H9 (cell line): ENCODE measurements at regions not wholly inside any gene's neighbourhood (a gene's known extent, or its start where the extent isn't known, plus 50 kb on each side); places are given as distances from the start of the nearest gene placed in this dataset.

ENCODE experiments used
- DNase-seq: peaks from one replicate; pipeline ENCODE4 v3.0.0-alpha.2; 2017
- H2AFZ ChIP-seq: one replicate; pipeline ENCODE4 v1.6.1; 2013; ENCODE audit warnings: mild to moderate bottlenecking, low read length, control low read depth, moderate library complexity
- H2AK5ac ChIP-seq: 2 replicates; pipeline ENCODE4 v1.6.1; 2013; ENCODE audit warnings: low read length, control low read depth, mixed read lengths; ENCODE audit not compliant: insufficient read length
- H2BK120ac ChIP-seq: one replicate; pipeline ENCODE4 v1.6.1; 2013; ENCODE audit warnings: low read depth, mild to moderate bottlenecking, low read length, control low read depth, inconsistent platforms; ENCODE audit not compliant: poor library complexity, severe bottlenecking
- H2BK12ac ChIP-seq: 2 replicates; pipeline ENCODE4 v1.6.1; 2013; ENCODE audit warnings: low read length, control low read depth, mixed read lengths, low read depth; ENCODE audit not compliant: insufficient read length
- H2BK15ac ChIP-seq: 2 replicates; pipeline ENCODE4 v1.6.1; 2013; ENCODE audit warnings: low read depth, low read length, control low read depth
- H2BK20ac ChIP-seq: one replicate; pipeline ENCODE4 v1.6.1; 2013; ENCODE audit warnings: low read depth, mild to moderate bottlenecking, low read length, control low read depth, inconsistent platforms; ENCODE audit not compliant: poor library complexity, severe bottlenecking
- H2BK5ac ChIP-seq: 2 replicates; pipeline ENCODE4 v1.6.1; 2013; ENCODE audit warnings: low read length, control low read depth, mixed read lengths; ENCODE audit not compliant: insufficient read length
- H3K14ac ChIP-seq: 2 replicates; pipeline ENCODE4 v1.6.1; 2013; ENCODE audit warnings: low read length, control low read depth; ENCODE audit not compliant: insufficient read depth
- H3K18ac ChIP-seq: 2 replicates; pipeline ENCODE4 v1.6.1; 2013; ENCODE audit warnings: low read depth, mild to moderate bottlenecking, mixed read lengths, low read length, control low read depth; ENCODE audit not compliant: insufficient read length
- H3K23ac ChIP-seq: 2 replicates; pipeline ENCODE4 v1.6.1; 2013; ENCODE audit warnings: low read length, control low read depth, mixed read lengths, low read depth; ENCODE audit not compliant: insufficient read length
- H3K23me2 ChIP-seq: 2 replicates; pipeline ENCODE4 v1.6.1; 2013; ENCODE audit warnings: low read depth, mild to moderate bottlenecking, mixed read lengths, low read length, control low read depth; ENCODE audit not compliant: insufficient read length, poor library complexity, severe bottlenecking
- H3K27ac ChIP-seq: 2 replicates; pipeline ENCODE4 v1.5.1; 2013; ENCODE audit warnings: low read length, control low read depth, mixed read lengths, low read depth; ENCODE audit not compliant: insufficient read length
- H3K27me3 ChIP-seq: 2 replicates; pipeline ENCODE4 v1.6.1; 2013; ENCODE audit warnings: low read length, control low read depth, inconsistent platforms; ENCODE audit not compliant: insufficient read depth
- H3K4ac ChIP-seq: 2 replicates; pipeline ENCODE4 v1.6.1; 2013; ENCODE audit warnings: low read depth, mild to moderate bottlenecking, control low read depth, inconsistent platforms, low read length, moderate library complexity
- H3K4me1 ChIP-seq: 2 replicates; pipeline ENCODE4 v1.6.1; 2013; ENCODE audit warnings: low read length, control low read depth, inconsistent platforms; ENCODE audit not compliant: insufficient read depth
- H3K4me2 ChIP-seq: 2 replicates; pipeline ENCODE4 v1.6.1; 2013; ENCODE audit warnings: low read length, control low read depth, mixed read lengths; ENCODE audit not compliant: insufficient read length, insufficient read depth
- H3K56ac ChIP-seq: 2 replicates; pipeline ENCODE4 v1.6.1; 2013; ENCODE audit warnings: low read depth, mild to moderate bottlenecking, mixed read lengths, low read length, control low read depth; ENCODE audit not compliant: insufficient read length
- H3K79me1 ChIP-seq: 2 replicates; pipeline ENCODE4 v1.6.1; 2013; ENCODE audit warnings: low read depth, mild to moderate bottlenecking, moderate library complexity, low read length, control low read depth, inconsistent platforms; ENCODE audit not compliant: insufficient read depth, poor library complexity, severe bottlenecking
- H3K79me2 ChIP-seq: 2 replicates; pipeline ENCODE4 v1.6.1; 2013; ENCODE audit warnings: low read length, control low read depth, inconsistent platforms; ENCODE audit not compliant: insufficient read depth
- H3K9ac ChIP-seq: 2 replicates; pipeline ENCODE4 v1.6.1; 2013; ENCODE audit warnings: low read length, control low read depth, mixed read lengths; ENCODE audit not compliant: insufficient read length; ENCODE audit errors: extremely low read depth
- H3K9me3 ChIP-seq: one replicate; pipeline ENCODE4 v1.6.1; 2013; ENCODE audit warnings: low read depth, low read length, inconsistent platforms; ENCODE audit not compliant: control insufficient read depth
- H3T11ph ChIP-seq: one replicate; pipeline ENCODE4 v1.6.1; 2013; ENCODE audit warnings: mild to moderate bottlenecking, low read length, control low read depth, inconsistent platforms
- H4K20me1 ChIP-seq: one replicate; pipeline ENCODE4 v1.6.1; 2013; ENCODE audit not compliant: control insufficient read depth, insufficient read length, insufficient read depth
- H4K5ac ChIP-seq: 2 replicates; pipeline ENCODE4 v1.6.1; 2013; ENCODE audit warnings: low read depth, mild to moderate bottlenecking, mixed read lengths, low read length, control low read depth; ENCODE audit not compliant: insufficient read length
- H4K8ac ChIP-seq: replicated peaks from 2 replicates; pipeline ENCODE4 v1.6.1; 2013; ENCODE audit warnings: low read length, control low read depth, mixed read lengths, low read depth; ENCODE audit not compliant: insufficient read length
- H4K91ac ChIP-seq: 2 replicates; pipeline ENCODE4 v1.6.1; 2013; ENCODE audit warnings: low read depth, mild to moderate bottlenecking, moderate library complexity, mixed read lengths, low read length, control low read depth; ENCODE audit not compliant: insufficient read length
- H3K27ac Mint-ChIP-seq, 3 experiments: 2 replicates in 2 of 3; 3 replicates in 1 of 3; pipeline ENCODE4 v1.8.0; 2020 to 2021; ENCODE audit warnings: mixed read lengths in 3 of 3, mild to moderate bottlenecking in 1 of 3, moderate library complexity in 1 of 3
- H3K27me3 Mint-ChIP-seq: 2 replicates; pipeline ENCODE4 v1.8.0; 2021; ENCODE audit warnings: low read depth, mild to moderate bottlenecking, moderate library complexity, mixed read lengths
- H3K36me3 Mint-ChIP-seq, 3 experiments: 2 replicates in 2 of 3; 3 replicates in 1 of 3; pipeline ENCODE4 v1.8.0; 2020 to 2021; ENCODE audit warnings: low read depth in 3 of 3, mixed read lengths in 3 of 3; ENCODE audit not compliant: insufficient read depth in 1 of 3
- H3K4me1 Mint-ChIP-seq, 2 experiments: 2 replicates each; pipeline ENCODE4 v1.8.0; 2020; ENCODE audit warnings: mixed read lengths in 2 of 2
- H3K4me3 Mint-ChIP-seq, 2 experiments: 2 replicates in 1 of 2; 3 replicates in 1 of 2; pipeline ENCODE4 v1.8.0; 2020 to 2021; ENCODE audit warnings: mild to moderate bottlenecking in 2 of 2, mixed read lengths in 2 of 2, moderate library complexity in 1 of 2
- H3K9me3 Mint-ChIP-seq, 2 experiments: 2 replicates in 1 of 2; 3 replicates in 1 of 2; pipeline ENCODE4 v1.8.0; 2020; ENCODE audit warnings: mild to moderate bottlenecking in 2 of 2, mixed read lengths in 2 of 2, moderate library complexity in 1 of 2
- WGBS: extraction: QIAGEN DNeasy Blood & Tissue Kit; methylation state at CpG from one replicate; pipeline ENCODE4 v1.1.7; 2013; ENCODE audit warnings: missing lambda C conversion rate, low lambda C conversion rate, mixed read lengths; ENCODE audit not compliant: insufficient read length; ENCODE audit errors: extremely low coverage; 5-methylcytosine and 5-hydroxymethylcytosine counted together
- TF ChIP-seq, protein P1 (sequence below): fragments of 200-600 bp; sonication (generic); conservative IDR thresholded peaks from 3 replicates; pipeline ENCODE4 v1.8.0; 2021; ENCODE audit warnings: antibody characterized with exemption, mild to moderate bottlenecking

DNA sequence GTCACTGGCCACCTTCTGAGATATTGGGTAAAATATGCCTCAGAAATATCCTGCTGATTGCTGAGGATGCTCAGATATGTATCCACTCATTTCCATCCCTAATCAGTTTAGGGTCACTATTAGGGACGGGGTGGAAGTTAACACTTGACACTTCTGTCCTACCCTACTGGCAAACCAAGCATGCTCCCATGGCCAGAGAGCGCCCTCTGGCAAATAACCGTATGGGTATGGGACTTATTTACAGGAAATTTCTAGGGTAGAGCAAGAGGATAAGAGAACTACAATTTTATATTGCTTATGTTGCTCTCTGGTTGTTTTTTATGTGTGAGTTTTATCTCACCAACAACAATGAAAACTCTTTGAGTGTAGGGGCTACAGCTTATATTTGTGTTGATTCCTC lies 86.8 kb upstream of the TSPAN7 start:
- DNase-seq, result no peak
- no peak overlapping the region for H3K4me2 ChIP-seq
- no peak overlapping the region for H2AK5ac ChIP-seq
- peaks cover 12% of the 10 kb centered on the region for H3K9me3 ChIP-seq
- H2AFZ ChIP-seq, result no peak overlapping the region
- no peak overlapping the region for H3K27ac Mint-ChIP-seq
- H2BK5ac ChIP-seq, result no peak overlapping the region
- H3K79me2 ChIP-seq, result no peaks in the 10 kb centered on the region
- no peaks in the 10 kb centered on the region for H4K20me1 ChIP-seq
- no peak overlapping the region for H2BK12ac ChIP-seq
- H2BK20ac ChIP-seq, result no peak overlapping the region
- H3K36me3 Mint-ChIP-seq, result no peaks in the 10 kb centered on the region; a peak in 1 of 7 replicates
- peaks cover 70% of the 10 kb centered on the region in 2 experiments for H3K9me3 Mint-ChIP-seq
- H3K23me2 ChIP-seq, result no peaks in the 10 kb centered on the region
- no peak overlapping the region for H2BK15ac ChIP-seq
- no peaks in the 10 kb centered on the region for H3K79me1 ChIP-seq
- no peak overlapping the region for H3K4me3 Mint-ChIP-seq
- H4K5ac ChIP-seq, result no peak overlapping the region
- no peaks in the 10 kb centered on the region for H3K27me3 ChIP-seq
- H3K4me1 ChIP-seq, result no peaks in the 10 kb centered on the region
- H3K27me3 Mint-ChIP-seq, result peaks cover 3% of the 10 kb centered on the region; the same call in 1 of the 2 replicates
- no peak overlapping the region for H4K91ac ChIP-seq
- H4K8ac ChIP-seq, result no peak overlapping the region
- no peak overlapping the region for H3T11ph ChIP-seq
- H2BK120ac ChIP-seq, result no peak overlapping the region
- no peak overlapping the region for H3K9ac ChIP-seq
- no peak overlapping the region for H3K23ac ChIP-seq
- no CpG with 5 or more reads among the region's 3 CpGs for WGBS
- no peaks in the 10 kb centered on the region for H3K4me1 Mint-ChIP-seq
- H3K56ac ChIP-seq, result no peak overlapping the region
- H3K4ac ChIP-seq, result no peak overlapping the region
- H3K27ac ChIP-seq, result no peak overlapping the region
- H3K18ac ChIP-seq, result no peak overlapping the region
- no peak overlapping the region for H3K14ac ChIP-seq
- TF ChIP-seq, protein P1, sequence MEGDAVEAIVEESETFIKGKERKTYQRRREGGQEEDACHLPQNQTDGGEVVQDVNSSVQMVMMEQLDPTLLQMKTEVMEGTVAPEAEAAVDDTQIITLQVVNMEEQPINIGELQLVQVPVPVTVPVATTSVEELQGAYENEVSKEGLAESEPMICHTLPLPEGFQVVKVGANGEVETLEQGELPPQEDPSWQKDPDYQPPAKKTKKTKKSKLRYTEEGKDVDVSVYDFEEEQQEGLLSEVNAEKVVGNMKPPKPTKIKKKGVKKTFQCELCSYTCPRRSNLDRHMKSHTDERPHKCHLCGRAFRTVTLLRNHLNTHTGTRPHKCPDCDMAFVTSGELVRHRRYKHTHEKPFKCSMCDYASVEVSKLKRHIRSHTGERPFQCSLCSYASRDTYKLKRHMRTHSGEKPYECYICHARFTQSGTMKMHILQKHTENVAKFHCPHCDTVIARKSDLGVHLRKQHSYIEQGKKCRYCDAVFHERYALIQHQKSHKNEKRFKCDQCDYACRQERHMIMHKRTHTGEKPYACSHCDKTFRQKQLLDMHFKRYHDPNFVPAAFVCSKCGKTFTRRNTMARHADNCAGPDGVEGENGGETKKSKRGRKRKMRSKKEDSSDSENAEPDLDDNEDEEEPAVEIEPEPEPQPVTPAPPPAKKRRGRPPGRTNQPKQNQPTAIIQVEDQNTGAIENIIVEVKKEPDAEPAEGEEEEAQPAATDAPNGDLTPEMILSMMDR, result peak; percentile 42
